ENCODE measurements at regions not wholly inside any gene's neighbourhood (a gene's known extent, or its start where the extent isn't known, plus 50 kb on each side); places are given as distances from the start of the nearest gene placed in this dataset.

DNA sequence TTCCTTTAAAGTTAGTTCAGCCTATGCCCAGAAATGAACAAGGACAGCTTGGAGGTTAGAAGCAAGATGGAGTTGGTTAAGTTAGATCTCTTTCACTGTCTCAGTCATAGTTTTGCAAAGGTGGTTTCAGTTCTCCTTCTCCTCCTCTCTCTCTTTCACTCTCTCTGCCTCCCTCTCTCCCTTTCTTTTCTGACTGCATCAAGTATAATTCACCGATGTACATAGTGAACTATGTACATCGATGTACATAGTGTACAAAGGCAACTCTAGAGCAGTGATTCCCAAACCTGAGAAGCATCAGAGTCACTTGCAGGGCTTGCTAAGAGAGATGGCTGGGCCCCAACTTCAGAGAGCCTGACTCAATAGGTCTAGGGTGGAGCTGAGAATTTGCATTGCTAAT is 1259.7 kb downstream of the TYW1 start:
- TF ChIP-seq POLR2AphosphoS5 (IDR thresholded peaks at IDR 0.05; ENCODE audit: low read depth, low read length) (no peak), TAF1 (IDR thresholded peaks at IDR 0.05; ENCODE audit: borderline replicate concordance, insufficient read depth, low read length) (no peak), SIN3A (IDR thresholded peaks at IDR 0.05; ENCODE audit: borderline replicate concordance, insufficient read depth, low read length) (no peak), FOXP2 (optimal IDR thresholded peaks at IDR 0.05; ENCODE audit: borderline replicate concordance, extremely low read depth, extremely low read length, insufficient read depth) (no peak)
- TF ChIP-seq, protein P1, sequence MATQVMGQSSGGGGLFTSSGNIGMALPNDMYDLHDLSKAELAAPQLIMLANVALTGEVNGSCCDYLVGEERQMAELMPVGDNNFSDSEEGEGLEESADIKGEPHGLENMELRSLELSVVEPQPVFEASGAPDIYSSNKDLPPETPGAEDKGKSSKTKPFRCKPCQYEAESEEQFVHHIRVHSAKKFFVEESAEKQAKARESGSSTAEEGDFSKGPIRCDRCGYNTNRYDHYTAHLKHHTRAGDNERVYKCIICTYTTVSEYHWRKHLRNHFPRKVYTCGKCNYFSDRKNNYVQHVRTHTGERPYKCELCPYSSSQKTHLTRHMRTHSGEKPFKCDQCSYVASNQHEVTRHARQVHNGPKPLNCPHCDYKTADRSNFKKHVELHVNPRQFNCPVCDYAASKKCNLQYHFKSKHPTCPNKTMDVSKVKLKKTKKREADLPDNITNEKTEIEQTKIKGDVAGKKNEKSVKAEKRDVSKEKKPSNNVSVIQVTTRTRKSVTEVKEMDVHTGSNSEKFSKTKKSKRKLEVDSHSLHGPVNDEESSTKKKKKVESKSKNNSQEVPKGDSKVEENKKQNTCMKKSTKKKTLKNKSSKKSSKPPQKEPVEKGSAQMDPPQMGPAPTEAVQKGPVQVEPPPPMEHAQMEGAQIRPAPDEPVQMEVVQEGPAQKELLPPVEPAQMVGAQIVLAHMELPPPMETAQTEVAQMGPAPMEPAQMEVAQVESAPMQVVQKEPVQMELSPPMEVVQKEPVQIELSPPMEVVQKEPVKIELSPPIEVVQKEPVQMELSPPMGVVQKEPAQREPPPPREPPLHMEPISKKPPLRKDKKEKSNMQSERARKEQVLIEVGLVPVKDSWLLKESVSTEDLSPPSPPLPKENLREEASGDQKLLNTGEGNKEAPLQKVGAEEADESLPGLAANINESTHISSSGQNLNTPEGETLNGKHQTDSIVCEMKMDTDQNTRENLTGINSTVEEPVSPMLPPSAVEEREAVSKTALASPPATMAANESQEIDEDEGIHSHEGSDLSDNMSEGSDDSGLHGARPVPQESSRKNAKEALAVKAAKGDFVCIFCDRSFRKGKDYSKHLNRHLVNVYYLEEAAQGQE (IDR thresholded peaks at IDR 0.05; ENCODE audit: insufficient read depth in 1 of 2, low read depth in 2 of 2, low read length in 2 of 2): no peak

All from PFSK-1 (cell line).